RCC 7860 (cell line): ENCODE measurements at regions not wholly inside any gene's neighbourhood (a gene's known extent, or its start where the extent isn't known, plus 50 kb on each side); places are given as distances from the start of the nearest gene placed in this dataset.
A peak's percentile ranks its signal among the peaks of the same experiment; 100 is the strongest.
"Not testable (repeated sequence)": the region's sequence is repeated elsewhere in the genome, so short reads cannot be mapped to it uniquely, and the experiment has no call there.

Source experiments
- DNase-seq: peaks from one replicate; pipeline ENCODE4 v3.0.0-alpha.2; 2015; ENCODE audit warnings: low spot score
- FAIRE-seq: peaks from 2 replicates; lab custom pipeline; 2012; peaks lifted over from hg19 to GRCh38; lab: Jason Lieb, UNC

DNA sequence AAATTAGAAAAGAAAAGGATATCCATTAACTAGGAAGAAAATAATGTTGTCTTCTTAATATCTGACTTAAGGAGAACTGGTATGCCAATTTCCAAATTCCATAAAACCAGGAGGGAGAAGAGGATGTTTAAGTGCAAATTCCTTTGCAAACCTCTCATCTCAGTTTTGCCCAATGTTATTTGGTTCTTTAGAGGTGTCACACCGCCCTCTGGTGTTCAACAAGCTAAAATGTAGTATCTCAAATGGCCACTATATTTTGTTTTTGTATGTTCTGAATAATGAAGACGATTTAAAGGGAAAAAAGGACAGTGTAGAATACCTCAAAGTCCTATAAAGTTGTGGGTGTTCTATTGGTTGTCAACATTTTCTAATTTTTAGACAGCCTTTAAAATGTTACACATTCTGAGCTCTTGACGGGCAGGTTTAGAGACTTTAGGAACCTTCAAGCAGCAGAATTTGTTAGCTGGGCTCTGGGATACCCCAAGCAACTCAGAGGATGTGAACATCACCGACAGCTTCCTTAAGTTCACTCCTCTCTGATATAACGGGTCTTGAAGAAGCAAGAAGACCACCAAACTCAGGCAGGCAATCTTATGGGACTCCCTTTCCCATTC lies 458.3 kb downstream of the MFSD1 start:
- DNase-seq (peak; percentile 40), FAIRE-seq (peak; percentile 83)

DNA sequence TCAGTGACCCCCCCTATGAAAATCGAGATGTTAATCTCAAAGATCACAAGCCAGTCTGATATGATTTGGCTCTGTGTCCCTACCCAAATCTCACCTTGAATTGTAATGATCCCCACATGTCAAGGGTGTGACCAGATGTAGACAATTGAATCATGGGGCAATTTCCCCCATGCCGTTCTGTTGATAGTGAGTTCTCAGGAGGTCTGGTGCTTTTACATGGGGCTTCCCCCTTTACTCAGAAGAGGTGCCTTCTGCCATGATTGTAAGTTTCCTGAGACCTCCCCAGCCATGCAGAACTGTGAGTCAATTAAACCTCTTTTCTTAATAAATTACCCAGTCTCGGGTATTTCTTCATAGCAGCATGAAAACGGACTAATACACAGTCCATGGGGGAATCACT lies 459.5 kb downstream of the MFSD1 start:
- not testable (repeated sequence) for DNase-seq, FAIRE-seq

DNA sequence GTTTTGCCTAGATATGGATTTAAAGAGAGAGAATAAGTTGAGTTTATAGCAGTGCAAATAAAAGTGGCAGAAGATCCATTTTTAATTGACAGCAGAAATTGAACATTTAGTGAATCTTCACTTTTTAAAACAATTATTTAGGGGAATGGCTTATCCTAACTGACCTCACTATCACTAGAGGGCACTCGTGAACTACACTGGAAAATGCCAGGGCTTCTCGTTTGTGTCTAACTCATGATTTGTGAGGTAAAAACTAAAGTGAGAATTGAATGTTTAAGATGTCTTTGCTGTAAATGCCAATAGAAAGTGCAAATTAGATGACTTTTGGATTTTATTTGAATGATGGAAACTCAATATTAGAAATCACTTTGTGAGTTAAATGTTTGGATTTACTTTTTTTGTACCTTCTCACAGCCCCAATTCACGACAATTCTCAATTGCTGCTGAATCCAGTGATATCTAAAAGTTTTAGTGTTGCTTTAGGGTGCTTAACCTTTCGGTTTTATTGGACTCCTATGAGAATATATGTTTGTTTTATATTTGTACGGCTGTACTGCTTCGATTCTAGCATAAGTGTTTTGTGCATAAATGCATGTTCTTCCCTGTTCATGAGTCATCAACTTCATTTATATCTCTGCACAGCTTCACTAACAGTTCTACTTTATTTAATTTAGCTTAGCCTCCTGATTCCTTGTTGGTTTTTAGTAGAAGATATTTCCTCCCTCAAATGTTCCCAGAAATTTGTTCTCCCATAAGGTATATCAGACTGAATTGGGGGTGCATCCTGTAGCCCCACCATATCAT lies 462.1 kb downstream of the MFSD1 start:
- FAIRE-seq (peak; percentile 36), DNase-seq (peak; percentile 29)

DNA sequence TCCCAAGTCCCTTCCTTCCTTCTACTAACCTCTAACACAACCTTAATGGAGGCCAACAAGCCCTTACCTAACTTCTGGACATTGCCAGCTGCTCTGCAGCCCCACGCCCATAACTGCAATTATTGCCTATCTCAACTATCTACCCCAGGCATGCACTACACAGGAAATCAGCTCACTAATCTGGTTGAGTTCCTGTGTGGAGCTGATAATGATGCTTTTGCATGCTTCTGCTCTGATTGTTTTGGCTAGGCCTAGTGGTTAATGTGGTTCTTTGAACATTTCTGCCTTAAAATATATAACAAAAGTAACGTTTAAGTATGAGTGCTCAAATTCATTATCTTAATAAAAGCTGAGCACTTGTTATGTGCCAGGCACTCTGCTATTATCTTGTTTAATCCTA lies 463.9 kb downstream of the MFSD1 start:
- FAIRE-seq (no peak), DNase-seq (no peak)

DNA sequence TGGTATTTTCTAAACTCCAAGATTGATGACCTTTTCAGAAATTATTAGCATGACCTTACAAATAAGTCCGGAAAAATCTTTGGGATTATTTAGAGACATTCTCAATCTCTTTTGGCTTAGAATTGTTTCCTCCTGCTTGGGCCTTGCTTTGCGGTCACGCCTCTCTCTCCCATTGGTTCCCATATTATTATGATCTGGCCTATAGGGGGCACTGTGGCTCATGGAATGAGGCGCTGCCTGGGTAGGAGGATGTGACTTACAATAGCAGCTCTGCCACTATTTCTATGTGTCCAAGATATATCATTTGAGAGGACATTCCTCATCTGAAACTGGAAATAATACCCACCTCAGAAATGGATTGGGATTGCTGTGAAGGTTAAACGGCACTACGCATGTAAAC lies 464.9 kb downstream of the MFSD1 start:
- DNase-seq = no peak
- no peak for FAIRE-seq

DNA sequence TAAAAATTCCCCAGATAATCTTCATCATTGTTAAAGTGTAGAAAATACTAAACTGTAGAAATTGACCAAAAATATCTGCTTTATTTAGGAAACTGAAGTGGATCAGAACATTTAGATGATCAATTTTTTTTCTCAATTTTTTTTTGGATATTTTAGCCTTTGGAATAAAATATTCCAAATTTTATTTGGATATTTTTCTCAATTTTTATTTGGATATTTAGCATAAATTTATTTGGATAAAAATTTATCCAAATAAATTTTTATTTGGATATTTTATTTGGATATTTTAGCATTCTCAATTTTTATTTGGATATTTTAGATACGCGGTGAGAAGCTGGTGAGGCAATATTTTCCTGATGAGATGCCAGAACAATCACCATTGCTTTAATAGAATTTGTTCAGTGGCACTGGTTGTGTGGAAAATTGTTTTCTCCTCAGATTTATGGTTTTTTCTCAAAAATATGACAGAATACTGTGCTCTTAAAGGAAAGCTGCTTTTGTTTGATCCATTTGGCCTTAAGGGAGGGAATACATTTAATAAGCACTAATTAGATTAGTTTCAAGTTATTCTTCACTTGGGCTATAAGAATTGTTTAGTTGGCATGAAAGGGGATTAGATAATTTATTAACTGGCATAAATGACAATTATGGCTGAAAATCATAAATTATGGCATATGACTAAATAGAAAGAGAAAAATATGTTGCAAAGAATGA lies 470.1 kb downstream of the MFSD1 start:
- DNase-seq (no peak), FAIRE-seq (peak; percentile 2)

DNA sequence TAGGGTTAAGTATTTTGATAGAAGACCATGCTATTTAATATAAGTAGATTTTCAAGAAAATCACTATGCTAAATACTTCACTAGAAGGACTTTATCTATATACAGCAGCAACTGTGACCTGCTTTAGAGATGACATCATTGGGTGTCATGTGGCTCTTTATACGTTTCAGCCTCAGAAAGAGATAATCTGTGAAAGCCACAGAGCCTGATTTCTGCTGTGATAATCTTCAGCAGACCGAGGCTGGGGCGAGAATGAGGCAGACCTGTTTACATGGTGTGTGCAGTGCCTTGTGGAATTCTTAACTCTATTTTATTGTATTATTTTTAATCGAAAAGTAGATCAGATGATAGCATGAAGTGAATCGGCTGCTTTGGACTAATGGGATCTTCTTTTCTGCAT lies 471.2 kb downstream of the MFSD1 start:
- no peak for FAIRE-seq
- no peak for DNase-seq

DNA sequence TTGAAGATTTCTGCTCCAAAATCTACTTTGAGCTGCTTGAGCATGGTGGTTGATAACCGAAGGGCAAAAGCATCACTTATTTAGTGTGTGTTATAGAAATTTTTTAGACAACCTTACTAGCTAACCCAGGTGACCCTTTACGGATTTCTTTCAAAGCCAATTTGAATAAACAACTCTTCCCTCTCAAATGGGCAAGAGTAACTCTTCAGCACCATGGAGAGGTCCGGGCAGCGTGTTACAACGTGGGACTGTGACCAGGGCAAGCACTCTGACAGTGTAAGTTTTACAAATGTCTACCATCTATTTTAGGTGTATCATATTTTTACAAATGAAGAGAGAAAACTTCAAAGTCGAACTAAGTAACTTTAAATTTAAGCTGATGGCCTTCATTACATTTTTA lies 471.8 kb downstream of the MFSD1 start:
- FAIRE-seq = no peak
- DNase-seq = no peak

DNA sequence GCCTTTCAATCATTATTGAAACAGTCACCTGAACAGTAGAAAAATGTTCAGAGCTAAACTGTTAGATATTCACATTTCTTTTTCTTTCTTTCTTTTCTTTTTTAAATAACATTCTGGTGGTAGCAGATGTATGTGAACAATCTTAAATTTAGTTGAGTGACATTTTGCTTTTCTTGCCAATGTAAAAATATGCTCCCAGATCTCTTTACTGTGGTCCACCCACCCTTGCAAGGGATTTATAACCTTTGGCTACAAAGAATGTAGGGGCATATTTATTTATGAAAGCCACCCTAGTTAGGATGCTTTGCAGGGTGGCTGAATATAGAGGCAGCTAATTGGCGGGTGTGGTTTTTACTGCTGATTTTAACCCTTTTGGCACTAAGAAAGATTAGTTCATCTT lies 473.9 kb downstream of the MFSD1 start:
- FAIRE-seq (no peak), DNase-seq (no peak)

DNA sequence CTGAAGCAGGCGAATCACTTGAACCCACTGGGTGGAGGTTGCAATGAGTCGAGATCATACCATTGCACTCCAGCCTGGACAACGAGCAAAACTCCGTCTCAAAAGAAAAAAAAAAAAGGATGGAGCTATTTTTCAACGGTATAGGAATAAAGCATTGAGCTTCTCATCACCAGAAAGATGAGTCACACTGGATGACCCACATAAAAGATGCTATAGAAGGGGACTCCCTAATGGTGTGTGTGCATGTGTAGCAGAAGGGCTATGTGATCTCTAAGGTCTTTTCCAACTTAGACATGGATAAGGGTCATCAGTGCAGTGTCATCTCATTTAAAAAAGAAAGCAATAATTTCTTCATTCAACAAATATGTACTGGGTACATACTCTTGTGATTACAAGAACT lies 476.0 kb downstream of the MFSD1 start:
- FAIRE-seq = no peak

DNA sequence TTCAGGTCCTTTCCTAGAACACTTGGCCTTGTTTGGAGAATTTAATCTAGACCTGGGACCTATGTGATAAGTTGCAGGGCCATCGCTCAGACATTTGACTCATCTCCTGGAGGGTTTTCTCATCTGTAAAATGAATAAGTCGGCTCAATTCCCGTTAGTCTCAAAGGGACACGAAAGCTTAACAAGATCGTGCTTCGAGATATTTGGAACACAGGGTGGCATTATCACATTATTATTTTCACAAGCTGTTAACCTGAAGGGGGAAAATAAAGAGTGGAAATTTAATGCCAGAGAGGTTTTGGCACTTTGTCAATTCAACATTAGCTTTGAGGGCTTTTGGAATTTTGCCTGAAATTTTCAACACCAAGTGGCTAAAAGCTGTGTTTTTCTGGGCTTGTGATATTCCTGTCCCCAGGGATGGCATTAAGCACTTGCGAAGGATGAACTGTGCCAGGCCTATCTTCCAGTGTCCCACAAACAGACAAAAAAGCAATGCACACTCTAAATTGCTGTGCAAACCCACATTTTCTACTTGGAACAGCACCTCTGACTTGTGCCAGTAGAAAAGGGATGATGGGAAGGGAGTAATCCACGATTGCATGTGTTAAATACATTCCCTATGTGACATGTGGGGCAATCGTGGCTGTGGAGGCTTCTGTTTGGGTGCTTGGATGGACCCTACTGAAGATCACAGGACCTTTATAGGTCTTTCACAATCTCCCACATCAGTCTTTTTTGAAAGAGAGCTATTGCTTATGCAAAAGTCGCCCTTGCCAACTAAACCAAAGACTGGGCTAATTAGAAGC lies 478.7 kb downstream of the MFSD1 start:
- DNase-seq = no peak
- FAIRE-seq = no peak

More for the DNA sequence above, 476.0 kb downstream of the MFSD1 start:
- no peak for DNase-seq

DNA sequence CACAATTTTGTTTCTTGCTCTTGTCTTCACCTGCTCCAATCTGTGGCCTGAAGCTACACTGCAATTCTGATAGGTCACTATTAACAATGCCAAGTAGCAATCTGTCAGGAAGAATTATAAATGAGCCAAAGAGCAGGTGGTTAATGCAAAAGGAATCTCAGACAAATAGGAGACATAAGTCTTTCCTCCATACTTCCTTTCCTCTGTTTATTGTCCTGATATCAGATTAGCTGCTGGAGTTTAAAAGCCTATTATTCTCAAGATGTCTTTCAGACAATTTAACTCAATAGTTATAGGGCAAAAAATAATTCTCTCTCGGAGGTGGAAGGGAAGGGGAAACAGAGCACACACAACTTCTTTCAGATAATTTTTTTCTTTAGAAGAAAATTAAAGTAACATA lies 491.6 kb downstream of the MFSD1 start:
- no peak for FAIRE-seq
- DNase-seq = no peak

DNA sequence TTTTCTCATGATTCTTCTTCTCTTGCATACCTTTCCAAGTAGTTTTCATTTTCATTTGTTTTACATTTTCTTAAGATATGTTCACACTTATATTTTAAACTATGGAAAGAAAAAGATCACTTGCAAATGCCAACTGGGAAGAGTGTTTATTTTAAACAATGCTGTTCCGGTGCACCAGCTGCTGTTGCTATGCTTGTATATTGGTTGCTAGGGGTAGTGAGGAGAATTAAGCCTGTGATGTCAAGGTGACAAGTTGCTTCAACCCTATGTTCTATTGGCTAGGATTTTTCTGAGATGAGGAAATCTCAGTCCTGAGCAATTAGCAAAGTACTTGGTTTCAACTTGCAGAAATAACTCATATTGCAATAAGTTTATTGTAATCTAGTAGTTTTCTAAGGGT lies 500.1 kb downstream of the MFSD1 start:
- DNase-seq (no peak), FAIRE-seq (no peak)

DNA sequence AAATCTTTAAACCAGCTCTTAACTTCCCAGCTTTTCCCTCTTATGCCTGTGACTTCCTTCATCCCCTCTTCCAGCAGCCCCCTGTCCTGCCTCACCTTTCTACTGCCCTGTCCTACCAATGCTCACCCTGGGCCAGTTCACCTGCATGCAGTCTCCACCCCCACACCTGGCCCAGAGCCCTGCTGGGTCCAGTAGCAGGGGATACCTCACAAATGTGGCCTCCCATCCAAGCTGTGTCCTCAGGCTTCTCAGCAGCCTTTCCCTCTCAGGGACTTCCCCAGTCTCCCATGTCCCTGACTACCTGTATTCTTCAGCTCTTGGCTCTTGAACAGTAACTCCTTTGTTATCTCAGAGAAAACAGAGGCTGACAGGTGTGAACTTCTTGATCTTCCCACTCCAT lies 503.2 kb downstream of the MFSD1 start:
- DNase-seq (no peak), FAIRE-seq (no peak)

DNA sequence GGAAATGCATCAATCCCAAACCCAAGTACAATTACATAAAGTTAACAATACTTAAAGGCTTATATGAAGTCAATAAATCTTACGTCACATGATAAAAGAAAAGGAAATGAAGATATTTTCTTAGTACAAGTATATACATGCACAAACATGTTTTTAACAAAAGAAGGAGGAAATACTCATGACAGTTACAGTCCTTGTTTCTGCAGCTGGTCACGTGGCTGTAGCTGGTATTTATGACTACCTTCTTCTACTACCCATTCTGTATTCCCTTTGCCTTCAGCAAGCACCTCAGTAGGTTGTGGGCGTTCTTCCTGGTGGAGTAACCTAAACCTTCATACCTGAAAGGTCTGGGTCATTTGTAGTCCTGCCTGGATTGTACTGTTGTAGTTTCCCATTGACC lies 514.9 kb downstream of the MFSD1 start:
- FAIRE-seq, DNase-seq: not testable (repeated sequence)

DNA sequence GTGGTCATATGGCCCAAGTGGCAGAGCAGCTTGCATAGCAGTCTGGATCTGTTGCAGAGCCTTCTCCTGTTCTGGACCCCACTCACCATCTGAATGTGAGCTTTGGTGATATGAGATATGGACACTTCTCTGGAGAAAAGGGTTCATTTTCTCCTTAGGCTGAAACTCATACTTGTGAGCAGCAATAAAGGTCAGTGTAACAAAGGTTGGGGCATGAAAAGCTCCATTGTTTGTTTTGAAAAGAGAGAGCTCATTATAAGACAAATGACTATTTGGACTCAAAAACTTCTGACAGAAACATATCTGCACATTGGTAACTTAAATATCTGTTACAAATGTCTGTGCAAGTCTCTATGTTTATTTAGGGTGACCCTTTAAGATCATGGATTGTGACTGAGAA lies 517.3 kb downstream of the MFSD1 start:
- no peak for FAIRE-seq
- DNase-seq = no peak

DNA sequence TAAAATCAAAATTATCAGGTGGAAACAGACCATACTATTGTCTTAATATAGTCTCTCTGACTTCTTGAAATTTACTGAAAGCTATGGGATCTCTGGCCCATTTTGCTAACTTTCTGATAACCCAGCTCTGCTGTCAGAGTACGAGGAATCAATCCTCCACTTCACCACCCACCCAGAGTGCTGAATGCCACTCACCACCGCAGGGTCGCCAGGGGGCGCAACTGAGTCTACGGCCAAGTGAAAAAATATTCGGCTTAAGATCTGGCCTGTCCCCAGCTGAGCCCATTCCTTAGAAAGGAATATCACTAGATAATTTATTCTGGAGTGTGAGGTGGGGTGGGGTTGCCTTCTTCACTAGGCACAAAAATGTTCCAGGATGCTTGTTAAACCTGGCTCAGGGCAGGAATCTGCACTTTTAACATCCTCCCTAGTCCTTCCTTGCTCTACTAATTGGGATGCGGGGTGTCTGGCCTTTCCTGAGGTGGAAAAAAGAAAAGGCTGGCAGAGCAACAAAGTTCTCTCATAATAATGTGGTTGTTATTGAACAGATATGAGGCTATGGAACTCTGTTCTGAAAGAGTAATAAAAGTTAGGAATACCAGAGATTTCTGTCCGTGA lies 520.6 kb downstream of the MFSD1 start:
- no peak for FAIRE-seq
- DNase-seq = no peak

DNA sequence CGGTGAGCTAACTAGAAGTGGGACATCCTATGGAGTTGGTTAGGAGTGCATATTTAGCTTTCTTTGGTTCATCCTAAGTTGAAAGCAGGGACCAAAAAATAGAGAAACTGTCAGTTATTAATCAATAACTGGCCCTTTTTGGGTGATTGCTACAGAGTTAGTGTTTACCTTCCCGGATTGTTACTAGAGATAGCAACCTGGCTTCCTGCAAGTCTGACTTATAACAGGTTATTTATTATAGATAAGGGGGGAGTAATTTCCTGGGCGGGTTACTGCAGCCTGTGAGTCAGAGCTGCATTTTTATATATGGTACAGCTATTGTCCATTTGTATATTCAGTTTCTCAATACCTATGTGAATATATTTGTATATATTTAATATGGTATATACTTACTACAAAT lies 522.0 kb downstream of the MFSD1 start:
- DNase-seq (no peak), FAIRE-seq (no peak)

DNA sequence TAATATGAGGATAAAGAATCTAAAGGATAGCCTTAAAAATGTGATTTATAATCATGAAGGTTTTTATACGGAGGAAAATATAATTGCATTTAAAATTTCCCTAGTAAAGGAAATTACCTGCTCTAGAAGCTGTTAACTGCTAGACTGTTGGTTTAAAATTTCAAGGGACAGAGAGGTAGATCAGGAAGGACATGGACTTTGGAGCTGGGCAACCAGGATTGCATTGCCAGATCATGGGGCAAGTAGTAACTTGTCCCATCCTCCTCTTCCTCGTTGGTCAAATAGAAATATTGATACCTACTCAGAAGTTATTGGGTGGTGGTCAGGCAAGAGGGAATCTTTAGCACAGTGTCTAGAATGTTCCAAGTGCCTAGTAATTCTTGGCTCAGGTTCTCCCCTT lies 525.1 kb downstream of the MFSD1 start:
- FAIRE-seq = no peak
- no peak for DNase-seq

DNA sequence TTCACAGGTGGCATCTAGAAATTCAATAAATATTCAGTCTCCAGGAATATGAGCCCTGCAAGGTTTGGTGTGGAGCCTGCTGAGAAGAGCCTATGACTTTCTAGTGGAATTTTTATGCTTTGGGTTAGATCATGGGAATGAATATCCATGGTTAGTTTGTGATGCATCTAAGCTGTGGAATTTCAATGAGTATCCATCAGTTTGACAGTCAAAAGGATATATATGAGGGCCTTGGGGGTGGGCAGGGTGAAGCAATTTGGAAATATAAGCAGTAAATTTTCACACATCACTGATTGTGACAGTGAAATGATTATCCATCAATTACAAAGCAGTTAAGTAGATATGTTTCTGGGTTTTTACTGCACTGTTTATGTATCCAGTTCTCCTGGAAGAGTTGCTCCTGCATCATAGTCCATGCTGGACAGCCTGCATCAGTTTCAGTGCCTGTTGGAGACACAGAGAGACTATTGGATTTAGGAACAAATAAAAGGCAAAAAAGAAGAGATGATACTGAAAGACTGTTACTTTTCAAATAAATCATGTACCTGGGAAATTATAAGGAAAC lies 530.8 kb downstream of the MFSD1 start:
- no peak for DNase-seq
- FAIRE-seq = no peak
